Neural progenitor cell (in vitro differentiated cells): ENCODE measurements at regions not wholly inside any gene's neighbourhood (a gene's known extent, or its start where the extent isn't known, plus 50 kb on each side); places are given as distances from the start of the nearest gene placed in this dataset.
A peak's percentile ranks its signal among the peaks of the same experiment; 100 is the strongest.

Experiments used
- DNase-seq: peaks from one replicate; pipeline ENCODE4 v3.0.0-alpha.2; 2016; ENCODE audit warnings: low spot score
- H2AFZ ChIP-seq: fragments of 200-600 bp; sonication (generic); replicated peaks from 2 replicates; pipeline ENCODE4 v1.6.1; 2016; ENCODE audit warnings: antibody characterized with exemption
- H3F3A ChIP-seq: fragments of 200-600 bp; sonication (generic); 2 replicates; pipeline ENCODE4 v1.6.1; 2016; ENCODE audit warnings: antibody characterized with exemption, low read depth
- H3K27ac ChIP-seq: fragments of 200-600 bp; sonication (generic); 2 replicates; pipeline ENCODE4 v1.5.1; 2016; ENCODE audit warnings: mild to moderate bottlenecking
- H3K27me3 ChIP-seq: fragments of 200-600 bp; sonication (generic); 2 replicates; pipeline ENCODE4 v1.6.1; 2016; ENCODE audit warnings: mild to moderate bottlenecking, moderate library complexity
- H3K36me3 ChIP-seq: fragments of 200-600 bp; sonication (generic); 2 replicates; pipeline ENCODE4 v1.5.1; 2016
- H3K4me1 ChIP-seq: fragments of 200-600 bp; sonication (generic); 2 replicates; pipeline ENCODE4 v1.6.1; 2016; ENCODE audit warnings: mixed run types
- H3K4me2 ChIP-seq: fragments of 200-600 bp; sonication (generic); 2 replicates; pipeline ENCODE4 v1.6.1; 2016
- H3K4me3 ChIP-seq: fragments of 200-600 bp; sonication (generic); 2 replicates; pipeline ENCODE4 v1.5.1; 2016
- H3K79me2 ChIP-seq: fragments of 200-600 bp; sonication (generic); 2 replicates; pipeline ENCODE4 v1.6.1; 2016; ENCODE audit warnings: low read depth
- H3K9ac ChIP-seq: fragments of 200-600 bp; sonication (generic); 2 replicates; pipeline ENCODE4 v1.6.1; 2016
- H3K9me3 ChIP-seq: fragments of 200-600 bp; sonication (generic); 2 replicates; pipeline ENCODE4 v1.5.1; 2016; ENCODE audit warnings: low read depth
- H4K20me1 ChIP-seq: fragments of 200-600 bp; sonication (generic); 2 replicates; pipeline ENCODE4 v1.6.1; 2016; ENCODE audit warnings: low read depth
- H3K27ac Mint-ChIP-seq: 3 replicates; pipeline ENCODE4 v1.8.0; 2021; ENCODE audit warnings: mixed read lengths
- H3K27me3 Mint-ChIP-seq: 2 replicates; pipeline ENCODE4 v1.8.0; 2022; ENCODE audit warnings: low read depth, mild to moderate bottlenecking, inconsistent platforms, moderate library complexity, mixed read lengths; ENCODE audit not compliant: insufficient read depth
- H3K36me3 Mint-ChIP-seq: 3 replicates; pipeline ENCODE4 v1.8.0; 2021; ENCODE audit warnings: mixed read lengths
- H3K4me1 Mint-ChIP-seq: 3 replicates; pipeline ENCODE4 v1.8.0; 2021; ENCODE audit warnings: mixed read lengths
- H3K4me3 Mint-ChIP-seq: 3 replicates; pipeline ENCODE4 v1.8.0; 2021; ENCODE audit warnings: mild to moderate bottlenecking, moderate library complexity, mixed read lengths
- H3K9me3 Mint-ChIP-seq: 3 replicates; pipeline ENCODE4 v1.8.0; 2020; ENCODE audit warnings: mixed read lengths
- CTCF ChIP-seq: fragments of 200-600 bp; sonication (generic); IDR thresholded peaks from 2 replicates; pipeline ENCODE4 v1.5.1; 2017; ENCODE audit warnings: antibody characterized with exemption, mild to moderate bottlenecking
- EZH2 ChIP-seq: fragments of 200-600 bp; sonication (generic); IDR thresholded peaks from 2 replicates; pipeline ENCODE4 v1.6.1; 2017; ENCODE audit warnings: antibody characterized with exemption, mild to moderate bottlenecking, moderate library complexity
- EZH2phosphoT487 ChIP-seq: fragments of 200-600 bp; sonication (generic); IDR thresholded peaks from 2 replicates; pipeline ENCODE4 v1.6.1; 2017; ENCODE audit warnings: antibody characterized with exemption

GRCh38 chr5:93250424-93250823 is 330.6 kb downstream of the NR2F1-AS1 start:
- Histone ChIP-seq H3K36me3 (no peaks in the 10 kb centered on the region), H3K4me2 (no peak overlapping the region), H2AFZ (no peak overlapping the region), H3F3A (peaks cover 9% of the 10 kb centered on the region), H3K4me1 (peaks cover 37% of the 10 kb centered on the region), H3K4me3 (no peak overlapping the region), H3K9me3 (no peaks in the 10 kb centered on the region), H3K27ac (no peak overlapping the region), H3K27me3 (no peaks in the 10 kb centered on the region), H3K9ac (no peak overlapping the region), H4K20me1 (no peaks in the 10 kb centered on the region), H3K79me2 (no peaks in the 10 kb centered on the region)
- DNase-seq, result no peak
- Mint-ChIP-seq H3K4me1 (peaks cover 47% of the 10 kb centered on the region), H3K9me3 (no peaks in the 10 kb centered on the region), H3K27ac (no peak overlapping the region), H3K36me3 (no peaks in the 10 kb centered on the region), H3K27me3 (no peaks in the 10 kb centered on the region), H3K4me3 (no peak overlapping the region)
- TF ChIP-seq CTCF (no peak), EZH2phosphoT487 (no peak), EZH2 (no peak)

- H3K4me3 Mint-ChIP-seq, result no peak overlapping the region
- no peaks in the 10 kb centered on the region for H3K36me3 Mint-ChIP-seq
- H3K4me2 ChIP-seq, result peak overlapping the region; percentile 5
- no peaks in the 10 kb centered on the region for H3K79me2 ChIP-seq
- DNase-seq, result no peak
- H3K9ac ChIP-seq, result no peak overlapping the region
- H3K27me3 Mint-ChIP-seq, result no peaks in the 10 kb centered on the region
- H3K27me3 ChIP-seq, result no peaks in the 10 kb centered on the region
- H3K27ac ChIP-seq, result no peak overlapping the region
- H3K36me3 ChIP-seq, result no peaks in the 10 kb centered on the region
- TF ChIP-seq EZH2phosphoT487 (no peak), CTCF (no peak), EZH2 (no peak)
- H3K4me1 Mint-ChIP-seq, result peaks cover 53% of the 10 kb centered on the region
- H3K4me1 ChIP-seq, result peaks cover 43% of the 10 kb centered on the region
- H3K4me3 ChIP-seq, result no peak overlapping the region
- peaks cover 9% of the 10 kb centered on the region for H3F3A ChIP-seq
- H3K9me3 Mint-ChIP-seq, result no peaks in the 10 kb centered on the region
- peak overlapping the region; percentile 61 for H2AFZ ChIP-seq
- H3K9me3 ChIP-seq, result no peaks in the 10 kb centered on the region
- no peak overlapping the region for H3K27ac Mint-ChIP-seq
- no peaks in the 10 kb centered on the region for H4K20me1 ChIP-seq
Measured at GRCh38 chr5:93249651-93250289, 331.2 kb downstream of the NR2F1-AS1 start.

GRCh38 chr5:93247105-93247504 is 333.9 kb downstream of the NR2F1-AS1 start:
- Histone ChIP-seq H2AFZ (no peak overlapping the region), H3K36me3 (no peaks in the 10 kb centered on the region), H4K20me1 (no peaks in the 10 kb centered on the region), H3K9ac (no peak overlapping the region), H3K4me2 (peak overlapping the region; percentile 71), H3K79me2 (no peaks in the 10 kb centered on the region), H3K4me1 (peaks cover 63% of the 10 kb centered on the region), H3K27ac (no peak overlapping the region), H3K27me3 (no peaks in the 10 kb centered on the region), H3F3A (peaks cover 9% of the 10 kb centered on the region), H3K4me3 (no peak overlapping the region), H3K9me3 (no peaks in the 10 kb centered on the region)
- Mint-ChIP-seq H3K27me3 (no peaks in the 10 kb centered on the region), H3K4me3 (no peak overlapping the region), H3K4me1 (peaks cover 64% of the 10 kb centered on the region), H3K9me3 (no peaks in the 10 kb centered on the region), H3K36me3 (no peaks in the 10 kb centered on the region), H3K27ac (no peak overlapping the region)
- no peak for DNase-seq
- TF ChIP-seq EZH2phosphoT487 (no peak), CTCF (no peak)
